ENCODE measurements at regions not wholly inside any gene's neighbourhood (a gene's known extent, or its start where the extent isn't known, plus 50 kb on each side); places are given as distances from the start of the nearest gene placed in this dataset.
"Not testable (repeated sequence)": the region's sequence is repeated elsewhere in the genome, so short reads cannot be mapped to it uniquely, and the experiment has no call there.

DNA sequence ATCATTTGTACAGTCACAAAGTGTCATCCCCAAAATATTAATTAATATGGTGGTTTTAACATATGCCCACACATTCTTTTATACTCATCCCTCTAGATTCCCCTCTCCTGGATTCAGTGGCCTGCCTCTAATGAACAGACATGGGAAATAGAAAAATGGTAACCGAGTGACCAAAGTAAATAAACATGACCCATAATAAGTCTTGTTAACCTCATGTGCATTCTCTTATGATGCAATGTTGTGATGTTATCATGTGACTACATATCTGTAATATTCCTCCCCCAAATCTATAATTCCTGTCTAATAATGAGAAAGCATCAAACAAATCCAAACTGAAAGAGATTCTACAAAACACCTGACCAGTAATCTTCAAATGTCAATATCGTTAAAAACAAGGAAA is 164.5 kb upstream of the PRSS1 start:
- H3K9me3 ChIP-seq = no peaks in the 10 kb centered on the region
- no peak overlapping the region for H3K27ac ChIP-seq
- H3K4me1 ChIP-seq = no peaks in the 10 kb centered on the region
- H3K36me3 ChIP-seq = no peaks in the 10 kb centered on the region
- no peaks in the 10 kb centered on the region for H3K27me3 ChIP-seq
- H3K4me3 ChIP-seq = no peak overlapping the region
- TF ChIP-seq, protein P1, sequence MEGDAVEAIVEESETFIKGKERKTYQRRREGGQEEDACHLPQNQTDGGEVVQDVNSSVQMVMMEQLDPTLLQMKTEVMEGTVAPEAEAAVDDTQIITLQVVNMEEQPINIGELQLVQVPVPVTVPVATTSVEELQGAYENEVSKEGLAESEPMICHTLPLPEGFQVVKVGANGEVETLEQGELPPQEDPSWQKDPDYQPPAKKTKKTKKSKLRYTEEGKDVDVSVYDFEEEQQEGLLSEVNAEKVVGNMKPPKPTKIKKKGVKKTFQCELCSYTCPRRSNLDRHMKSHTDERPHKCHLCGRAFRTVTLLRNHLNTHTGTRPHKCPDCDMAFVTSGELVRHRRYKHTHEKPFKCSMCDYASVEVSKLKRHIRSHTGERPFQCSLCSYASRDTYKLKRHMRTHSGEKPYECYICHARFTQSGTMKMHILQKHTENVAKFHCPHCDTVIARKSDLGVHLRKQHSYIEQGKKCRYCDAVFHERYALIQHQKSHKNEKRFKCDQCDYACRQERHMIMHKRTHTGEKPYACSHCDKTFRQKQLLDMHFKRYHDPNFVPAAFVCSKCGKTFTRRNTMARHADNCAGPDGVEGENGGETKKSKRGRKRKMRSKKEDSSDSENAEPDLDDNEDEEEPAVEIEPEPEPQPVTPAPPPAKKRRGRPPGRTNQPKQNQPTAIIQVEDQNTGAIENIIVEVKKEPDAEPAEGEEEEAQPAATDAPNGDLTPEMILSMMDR (IDR thresholded peaks at IDR 0.05) = no peak
- TF ChIP-seq POLR2AphosphoS5 (IDR thresholded peaks at IDR 0.05) = no peak
- TF ChIP-seq POLR2A (IDR thresholded peaks at IDR 0.05) = no peak
- intact Hi-C loops (cut with DNase I; ENCODE audit: low total_unique reads) = no loop called here
- no peak for DNase-seq (ENCODE audit: low spot score in 2 of 2)

DNA sequence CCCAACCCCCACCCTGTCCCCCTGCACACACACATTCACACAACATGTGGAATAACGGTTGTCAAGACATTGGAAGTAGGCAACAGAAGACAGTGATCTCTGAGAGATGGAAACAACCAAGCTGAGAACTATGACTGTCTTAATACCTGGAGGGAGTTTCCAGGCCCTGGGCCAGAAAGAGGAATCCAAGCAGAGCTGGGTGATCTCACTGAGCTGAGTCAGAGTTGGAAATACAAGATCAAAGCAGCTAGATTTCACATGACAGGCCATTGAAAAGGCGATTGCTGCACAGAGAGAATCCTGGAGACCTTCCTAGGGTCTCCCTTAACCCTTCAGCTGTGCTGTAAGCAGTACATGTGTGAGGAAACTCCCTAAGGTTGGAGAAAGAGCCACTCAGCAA is 165.8 kb upstream of the PRSS1 start:
- TF ChIP-seq POLR2AphosphoS5 (IDR thresholded peaks at IDR 0.05) = no peak
- TF ChIP-seq POLR2A (IDR thresholded peaks at IDR 0.05) = no peak
- TF ChIP-seq, protein P1 (IDR thresholded peaks at IDR 0.05) = no peak
- Histone ChIP-seq H3K27me3 (no peaks in the 10 kb centered on the region), H3K9me3 (no peaks in the 10 kb centered on the region), H3K27ac (no peak overlapping the region), H3K4me3 (no peak overlapping the region), H3K36me3 (no peaks in the 10 kb centered on the region), H3K4me1 (no peaks in the 10 kb centered on the region)
- intact Hi-C loops (cut with DNase I; ENCODE audit: low total_unique reads) = no loop called here
- no peak for DNase-seq (ENCODE audit: low spot score in 2 of 2)

DNA sequence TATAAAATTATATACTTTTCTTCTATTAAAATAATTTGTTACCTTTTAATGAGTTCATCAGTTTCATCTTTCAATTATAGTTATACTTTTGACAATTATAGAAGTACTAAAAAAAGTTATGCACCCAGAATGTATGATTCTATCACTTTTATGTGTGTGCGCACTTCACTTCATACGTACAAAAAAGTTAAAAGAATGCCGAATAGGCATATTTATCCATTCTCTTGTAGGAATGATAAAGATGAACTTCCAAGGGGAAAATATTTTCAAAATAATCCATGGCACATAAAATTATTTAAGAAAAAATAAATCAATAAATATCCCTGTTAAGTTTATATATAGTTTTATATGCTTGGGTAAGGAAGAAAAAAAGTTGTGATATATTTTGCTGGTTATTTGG is 166.9 kb upstream of the PRSS1 start:
- intact Hi-C loops (cut with DNase I; ENCODE audit: low total_unique reads) = no loop called here
- Histone ChIP-seq H3K27ac (no peak overlapping the region), H3K4me1 (no peaks in the 10 kb centered on the region), H3K27me3 (no peaks in the 10 kb centered on the region), H3K4me3 (no peak overlapping the region), H3K9me3 (no peaks in the 10 kb centered on the region), H3K36me3 (no peaks in the 10 kb centered on the region)
- no peak for TF ChIP-seq POLR2AphosphoS5 (IDR thresholded peaks at IDR 0.05)
- TF ChIP-seq POLR2A (IDR thresholded peaks at IDR 0.05) = no peak
- TF ChIP-seq, protein P1 (IDR thresholded peaks at IDR 0.05) = no peak
- no peak for DNase-seq (ENCODE audit: low spot score in 2 of 2)

DNA sequence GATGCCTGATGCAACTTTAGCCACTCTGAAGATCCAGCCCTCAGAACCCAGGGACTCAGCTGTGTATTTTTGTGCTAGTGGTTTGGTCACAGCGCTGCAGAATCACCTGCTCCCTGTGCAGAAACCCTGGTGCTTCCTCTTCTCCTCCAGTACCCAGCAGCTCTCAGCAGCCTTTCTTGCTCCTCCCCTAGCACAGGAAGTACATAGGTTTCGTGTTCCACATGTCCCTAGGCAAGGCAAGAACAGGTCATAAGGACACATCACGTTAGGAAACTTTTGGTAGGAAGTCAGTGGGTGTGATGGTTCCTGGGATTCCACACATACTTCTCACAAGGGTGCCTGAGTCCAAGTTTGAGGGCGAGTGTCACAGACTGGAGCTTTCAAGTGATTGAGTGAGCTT is 167.9 kb upstream of the PRSS1 start:
- no peaks in the 10 kb centered on the region for H3K27me3 ChIP-seq
- H3K27ac ChIP-seq = no peak overlapping the region
- intact Hi-C loops (cut with DNase I; ENCODE audit: low total_unique reads) = no loop called here

DNA sequence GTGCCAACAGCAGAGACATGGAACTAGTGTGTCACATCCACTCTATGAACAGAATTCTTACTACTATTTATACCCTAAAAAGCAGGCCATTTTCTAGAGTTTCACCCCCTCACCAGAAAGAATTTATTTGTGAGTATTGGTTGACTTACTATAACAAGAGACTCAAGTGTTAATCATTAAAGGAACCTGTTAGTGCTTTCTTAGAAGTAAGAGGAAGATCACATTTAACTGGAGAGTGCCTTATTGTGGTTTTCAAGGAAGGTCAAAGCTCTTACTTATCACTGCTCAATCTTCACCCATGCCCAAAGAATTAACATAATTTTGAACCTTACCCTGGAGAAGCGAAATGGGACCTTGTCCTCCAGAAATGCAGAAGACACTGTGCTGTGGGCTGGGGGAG is 169.3 kb upstream of the PRSS1 start:
- no peak for DNase-seq (ENCODE audit: low spot score in 2 of 2)
- Histone ChIP-seq H3K27me3 (no peaks in the 10 kb centered on the region), H3K4me1 (no peaks in the 10 kb centered on the region), H3K27ac (no peak overlapping the region), H3K4me3 (no peak overlapping the region), H3K9me3 (no peaks in the 10 kb centered on the region), H3K36me3 (no peaks in the 10 kb centered on the region)
- intact Hi-C loops (cut with DNase I; ENCODE audit: low total_unique reads) = no loop called here
- TF ChIP-seq, protein P1 (IDR thresholded peaks at IDR 0.05) = no peak
- no peak for TF ChIP-seq POLR2A (IDR thresholded peaks at IDR 0.05)
- no peak for TF ChIP-seq POLR2AphosphoS5 (IDR thresholded peaks at IDR 0.05)

More for the DNA sequence above, 167.9 kb upstream of the PRSS1 start:
- Histone ChIP-seq H3K4me1 (no peaks in the 10 kb centered on the region), H3K9me3 (no peaks in the 10 kb centered on the region), H3K4me3 (no peak overlapping the region), H3K36me3 (no peaks in the 10 kb centered on the region)
- TF ChIP-seq POLR2AphosphoS5 (IDR thresholded peaks at IDR 0.05) = no peak
- DNase-seq (ENCODE audit: low spot score in 2 of 2) = no peak

DNA sequence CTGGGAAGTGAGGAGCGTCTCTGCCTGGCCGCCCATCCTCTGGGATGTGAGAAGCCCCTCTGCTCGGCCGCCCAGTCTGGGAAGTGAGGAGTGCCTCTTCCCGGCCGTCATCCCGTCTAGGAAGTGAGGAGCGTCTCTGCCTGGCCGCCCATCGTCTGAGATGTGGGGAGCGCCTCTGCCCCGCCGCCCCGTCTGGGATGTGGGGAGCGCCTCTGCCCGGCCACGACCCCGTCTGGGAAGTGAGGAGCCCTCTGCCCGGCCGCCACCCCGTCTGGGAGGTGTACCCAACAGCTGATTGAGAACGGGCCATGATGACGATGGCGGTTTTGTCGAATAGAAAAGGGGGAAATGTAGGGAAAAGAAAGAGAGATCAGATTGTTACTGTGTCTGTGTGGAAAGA is 173.9 kb upstream of the PRSS1 start:
- H3K27me3 ChIP-seq; H3K9me3 ChIP-seq; H3K27ac ChIP-seq; H3K36me3 ChIP-seq; DNase-seq (ENCODE audit: low spot score in 2 of 2); H3K4me3 ChIP-seq; intact Hi-C loops (cut with DNase I; ENCODE audit: low total_unique reads); H3K4me1 ChIP-seq: not testable (repeated sequence)

All from breast epithelium (tissue), 4 donors.